H54 (cell line): ENCODE measurements at regions not wholly inside any gene's neighbourhood (a gene's known extent, or its start where the extent isn't known, plus 50 kb on each side); places are given as distances from the start of the nearest gene placed in this dataset.

Experiments
- DNase-seq: peaks from one replicate; pipeline ENCODE4 v3.0.0; 2011; ENCODE audit warnings: low spot score, mixed read lengths; ENCODE audit not compliant: insufficient read length
- FAIRE-seq: peaks from 3 replicates; lab custom pipeline; 2011; peaks lifted over from hg19 to GRCh38; lab: Jason Lieb, UNC
- POLR2A ChIP-seq: IDR thresholded peaks from 2 replicates; pipeline ENCODE4 v1.6.1; 2011; ENCODE audit warnings: low read depth, mild to moderate bottlenecking, low read length

DNA sequence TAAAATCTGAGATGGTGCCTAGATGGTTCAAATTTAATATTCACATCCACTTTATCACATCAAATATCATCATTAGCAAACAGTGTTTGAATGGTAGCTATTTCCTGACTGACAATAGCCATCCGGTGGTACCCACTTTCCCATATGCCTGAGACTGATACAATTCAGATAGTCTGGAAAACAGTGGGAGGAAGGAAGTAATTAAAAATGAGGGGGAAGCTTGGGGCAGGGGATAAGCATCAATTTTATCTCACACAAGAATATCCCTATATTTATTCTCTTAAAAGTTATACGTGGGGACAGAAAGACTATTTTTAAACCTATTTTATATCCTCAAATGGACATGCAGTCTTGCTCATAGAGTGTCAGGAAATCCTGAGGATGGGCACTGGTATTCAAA is 122.5 kb upstream of the GAP43 start:
- TF ChIP-seq POLR2A = no peak
- FAIRE-seq (no peak), DNase-seq (no peak)

DNA sequence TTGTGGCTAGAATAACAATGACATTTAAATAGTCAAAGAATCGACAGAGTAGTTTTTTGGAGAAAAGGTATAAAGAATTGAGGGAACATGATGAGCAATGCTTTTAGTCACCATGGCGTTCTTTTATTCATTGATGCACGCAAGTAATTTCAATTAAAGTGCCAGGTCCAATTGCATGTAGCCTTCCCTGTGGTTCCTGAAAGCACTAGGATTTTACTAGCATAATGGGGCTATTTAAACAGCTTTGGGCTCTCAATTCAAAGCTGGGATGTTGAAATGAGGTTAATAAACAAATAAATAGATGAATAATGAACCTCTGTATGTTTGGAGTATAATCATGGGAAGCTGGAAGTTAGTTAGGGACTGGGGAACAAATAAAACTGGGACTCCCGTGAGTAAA is 121.2 kb upstream of the GAP43 start:
- no peak for TF ChIP-seq POLR2A

DNA sequence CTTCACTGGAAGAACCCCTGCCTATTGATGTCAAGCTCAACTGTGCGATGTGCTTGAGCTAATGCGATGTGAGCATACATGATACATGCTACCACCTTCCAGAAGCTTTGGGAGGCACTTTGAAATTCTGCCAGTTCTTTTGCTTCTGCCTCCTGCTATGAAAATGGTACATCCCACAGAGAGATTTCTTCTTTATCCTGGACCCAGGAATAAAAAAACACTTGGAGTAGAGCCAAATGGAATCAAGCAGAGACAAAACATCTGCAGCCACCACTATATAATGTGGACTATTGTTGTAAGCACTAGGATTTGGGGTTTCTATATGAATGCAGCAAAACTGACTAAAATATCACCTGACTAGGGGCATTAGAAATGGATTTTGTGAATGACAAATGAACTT is 119.9 kb upstream of the GAP43 start:
- DNase-seq (no peak), FAIRE-seq (no peak)
- no peak for TF ChIP-seq POLR2A

More for the DNA sequence above, 121.2 kb upstream of the GAP43 start:
- DNase-seq (no peak), FAIRE-seq (no peak)

GRCh38 chr3:115508562-115508961 is 114.7 kb upstream of the GAP43 start:
- DNase-seq (no peak), FAIRE-seq (no peak)
- TF ChIP-seq POLR2A = no peak

GRCh38 chr3:115512565-115513415 is 110.5 kb upstream of the GAP43 start:
- DNase-seq = no peak
- TF ChIP-seq POLR2A = no peak
- FAIRE-seq = peak; percentile 74

DNA sequence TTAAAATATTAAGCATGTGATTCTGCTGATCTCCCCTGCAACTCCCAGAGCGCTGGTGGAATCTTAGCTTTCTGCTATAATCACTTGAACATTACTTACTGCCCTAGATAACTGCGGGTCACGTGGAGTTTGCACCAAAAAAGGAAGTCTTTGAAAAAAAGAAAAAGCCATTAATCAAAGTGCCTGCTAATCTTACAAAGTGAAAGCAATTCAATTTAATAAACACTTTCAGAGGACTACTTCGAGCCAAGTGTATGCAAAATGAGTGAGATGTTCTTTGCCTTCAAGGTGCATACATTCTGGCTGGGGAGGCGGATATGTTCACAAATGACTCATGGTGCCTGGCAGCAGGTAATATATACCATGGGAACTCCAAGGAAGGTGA is 109.9 kb upstream of the GAP43 start:
- FAIRE-seq = no peak
- DNase-seq = no peak
- no peak for TF ChIP-seq POLR2A

GRCh38 chr3:115517457-115518050 is 105.8 kb upstream of the GAP43 start:
- FAIRE-seq (no peak), DNase-seq (no peak)
- no peak for TF ChIP-seq POLR2A

GRCh38 chr3:115518100-115518852 is 105.0 kb upstream of the GAP43 start:
- FAIRE-seq (peak; percentile 97), DNase-seq (peak; percentile 19)
- no peak for TF ChIP-seq POLR2A

GRCh38 chr3:115520241-115520640 is 103.1 kb upstream of the GAP43 start:
- DNase-seq (no peak), FAIRE-seq (no peak)
- TF ChIP-seq POLR2A = no peak

- FAIRE-seq (no peak), DNase-seq (no peak)
- no peak for TF ChIP-seq POLR2A
Measured at GRCh38 chr3:115520651-115521245, 102.6 kb upstream of the GAP43 start.

- no peak for FAIRE-seq
- no peak for DNase-seq
- TF ChIP-seq POLR2A = no peak
Measured at GRCh38 chr3:115523458-115523857, 99.9 kb upstream of the GAP43 start.

GRCh38 chr3:115524549-115524948 is 98.8 kb upstream of the GAP43 start:
- DNase-seq = no peak
- FAIRE-seq = no peak
- no peak for TF ChIP-seq POLR2A

DNA sequence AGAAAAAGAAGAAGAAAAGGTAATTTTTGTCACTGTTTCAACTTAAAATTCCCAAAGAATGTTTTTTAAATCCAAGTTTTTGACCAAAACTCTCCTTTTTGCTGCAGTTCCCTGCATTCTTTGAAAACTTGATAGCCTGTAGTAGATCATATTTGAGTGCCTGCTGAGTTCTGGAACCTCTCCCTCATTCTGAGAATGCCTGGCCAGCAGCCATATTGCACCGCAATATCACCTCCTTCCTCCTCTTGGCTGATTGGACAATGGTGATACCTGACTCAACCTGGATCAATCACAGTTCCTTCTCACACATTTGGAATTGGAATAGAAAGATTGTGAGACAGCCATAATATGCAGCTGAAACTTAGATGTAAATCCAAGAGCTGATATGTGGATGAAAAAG is 97.6 kb upstream of the GAP43 start:
- DNase-seq = no peak
- TF ChIP-seq POLR2A = no peak
- FAIRE-seq = no peak

- FAIRE-seq (no peak), DNase-seq (no peak)
- no peak for TF ChIP-seq POLR2A
Measured at GRCh38 chr3:115533218-115533617, 90.1 kb upstream of the GAP43 start.
